Neural crest cell (in vitro differentiated cells): ENCODE measurements at regions not wholly inside any gene's neighbourhood (a gene's known extent, or its start where the extent isn't known, plus 50 kb on each side); places are given as distances from the start of the nearest gene placed in this dataset.
"Not testable (repeated sequence)": the region's sequence is repeated elsewhere in the genome, so short reads cannot be mapped to it uniquely, and the experiment has no call there.

Experiments
- DNase-seq: peaks from one replicate; pipeline ENCODE4 v3.0.0; 2021; ENCODE audit warnings: low read depth, mixed read lengths, low spot score
- H3K27ac Mint-ChIP-seq: one replicate; pipeline ENCODE4 v1.8.0; 2021; ENCODE audit warnings: mild to moderate bottlenecking, mixed read lengths; ENCODE audit not compliant: unreplicated experiment
- H3K27me3 Mint-ChIP-seq: 2 replicates; pipeline ENCODE4 v1.8.0; 2021; ENCODE audit warnings: low read depth, mild to moderate bottlenecking, mixed read lengths
- H3K36me3 Mint-ChIP-seq: 2 replicates; pipeline ENCODE4 v1.8.0; 2021; ENCODE audit warnings: low read depth, mild to moderate bottlenecking, mixed read lengths
- H3K4me1 Mint-ChIP-seq: 2 replicates; pipeline ENCODE4 v1.8.0; 2021; ENCODE audit warnings: mixed read lengths
- H3K4me3 Mint-ChIP-seq: one replicate; pipeline ENCODE4 v1.8.0; 2021; ENCODE audit warnings: mild to moderate bottlenecking, mixed read lengths
- H3K9me3 Mint-ChIP-seq: 2 replicates; pipeline ENCODE4 v1.8.0; 2021; ENCODE audit warnings: mixed read lengths
- CTCF ChIP-seq: fragments of 200-600 bp; sonication (generic); conservative IDR thresholded peaks from 2 replicates; pipeline ENCODE4 v1.5.0; 2021; ENCODE audit warnings: antibody characterized with exemption, mild to moderate bottlenecking

GRCh38 chr2:13284688-13285087, 568.0 kb downstream of the TRIB2 start:
- peaks cover 4% of the 10 kb centered on the region for H3K27me3 Mint-ChIP-seq
- no peaks in the 10 kb centered on the region for H3K4me1 Mint-ChIP-seq
- TF ChIP-seq CTCF = no peak
- no peak for DNase-seq
- H3K9me3 Mint-ChIP-seq = no peaks in the 10 kb centered on the region
- H3K36me3 Mint-ChIP-seq = no peaks in the 10 kb centered on the region
- no peak overlapping the region for H3K27ac Mint-ChIP-seq
- H3K4me3 Mint-ChIP-seq = no peak overlapping the region

GRCh38 chr2:13289310-13289709, 572.6 kb downstream of the TRIB2 start:
- H3K9me3 Mint-ChIP-seq = no peaks in the 10 kb centered on the region
- TF ChIP-seq CTCF = no peak
- DNase-seq = no peak
- H3K4me3 Mint-ChIP-seq = no peak overlapping the region
- H3K27me3 Mint-ChIP-seq = peaks cover 6% of the 10 kb centered on the region
- H3K36me3 Mint-ChIP-seq = no peaks in the 10 kb centered on the region
- no peak overlapping the region for H3K27ac Mint-ChIP-seq
- H3K4me1 Mint-ChIP-seq = no peaks in the 10 kb centered on the region

- not testable (repeated sequence) for H3K4me3 Mint-ChIP-seq, DNase-seq, H3K36me3 Mint-ChIP-seq, H3K27me3 Mint-ChIP-seq, H3K27ac Mint-ChIP-seq, H3K9me3 Mint-ChIP-seq, H3K4me1 Mint-ChIP-seq
Observed at GRCh38 chr2:13308478-13308805, 591.7 kb downstream of the TRIB2 start.

- no peak for TF ChIP-seq CTCF
- H3K27ac Mint-ChIP-seq = no peak overlapping the region
- no peaks in the 10 kb centered on the region for H3K4me1 Mint-ChIP-seq
- H3K36me3 Mint-ChIP-seq = no peaks in the 10 kb centered on the region
- no peak overlapping the region for H3K4me3 Mint-ChIP-seq
- no peak for DNase-seq
- H3K9me3 Mint-ChIP-seq = peaks cover 3% of the 10 kb centered on the region
- H3K27me3 Mint-ChIP-seq = peaks cover 8% of the 10 kb centered on the region
Observed at GRCh38 chr2:13308989-13309388, 592.3 kb downstream of the TRIB2 start.

GRCh38 chr2:13332060-13332459, 615.3 kb downstream of the TRIB2 start:
- Mint-ChIP-seq H3K4me1 (no peaks in the 10 kb centered on the region), H3K27me3 (peaks cover 4% of the 10 kb centered on the region)
- TF ChIP-seq CTCF = no peak

GRCh38 chr2:13334071-13334470, 617.3 kb downstream of the TRIB2 start:
- H3K4me1 Mint-ChIP-seq = not testable (repeated sequence)
- peaks cover 17% of the 10 kb centered on the region for H3K27me3 Mint-ChIP-seq

More at GRCh38 chr2:13332060-13332459, 615.3 kb downstream of the TRIB2 start:
- H3K27ac Mint-ChIP-seq = no peak overlapping the region
- DNase-seq = no peak
- no peaks in the 10 kb centered on the region for H3K9me3 Mint-ChIP-seq
- H3K4me3 Mint-ChIP-seq = no peak overlapping the region
- H3K36me3 Mint-ChIP-seq = no peaks in the 10 kb centered on the region

GRCh38 chr2:13334545-13334944, 617.8 kb downstream of the TRIB2 start:
- no peak for DNase-seq
- TF ChIP-seq CTCF = no peak
- Mint-ChIP-seq H3K27ac (no peak overlapping the region), H3K4me3 (no peak overlapping the region), H3K27me3 (peaks cover 19% of the 10 kb centered on the region), H3K36me3 (no peaks in the 10 kb centered on the region), H3K4me1 (no peaks in the 10 kb centered on the region), H3K9me3 (no peaks in the 10 kb centered on the region)

More at GRCh38 chr2:13334071-13334470, 617.3 kb downstream of the TRIB2 start:
- H3K9me3 Mint-ChIP-seq, H3K4me3 Mint-ChIP-seq, H3K36me3 Mint-ChIP-seq, H3K27ac Mint-ChIP-seq, DNase-seq: not testable (repeated sequence)
